PC-9 (cell line): ENCODE measurements at regions not wholly inside any gene's neighbourhood (a gene's known extent, or its start where the extent isn't known, plus 50 kb on each side); places are given as distances from the start of the nearest gene placed in this dataset.

ENCODE experiments used
- EZH2 ChIP-seq: fragments of 200-600 bp; sonication (generic); IDR thresholded peaks from 2 replicates; pipeline ENCODE4 v1.8.0; 2017; ENCODE audit warnings: antibody characterized with exemption, low read depth
- TF ChIP-seq, protein P1 (sequence below): fragments of 200-600 bp; sonication (generic); conservative IDR thresholded peaks from 2 replicates; pipeline ENCODE4 v1.6.1; 2017; ENCODE audit warnings: mixed run types, antibody characterized with exemption, mild to moderate bottlenecking, moderate library complexity

DNA sequence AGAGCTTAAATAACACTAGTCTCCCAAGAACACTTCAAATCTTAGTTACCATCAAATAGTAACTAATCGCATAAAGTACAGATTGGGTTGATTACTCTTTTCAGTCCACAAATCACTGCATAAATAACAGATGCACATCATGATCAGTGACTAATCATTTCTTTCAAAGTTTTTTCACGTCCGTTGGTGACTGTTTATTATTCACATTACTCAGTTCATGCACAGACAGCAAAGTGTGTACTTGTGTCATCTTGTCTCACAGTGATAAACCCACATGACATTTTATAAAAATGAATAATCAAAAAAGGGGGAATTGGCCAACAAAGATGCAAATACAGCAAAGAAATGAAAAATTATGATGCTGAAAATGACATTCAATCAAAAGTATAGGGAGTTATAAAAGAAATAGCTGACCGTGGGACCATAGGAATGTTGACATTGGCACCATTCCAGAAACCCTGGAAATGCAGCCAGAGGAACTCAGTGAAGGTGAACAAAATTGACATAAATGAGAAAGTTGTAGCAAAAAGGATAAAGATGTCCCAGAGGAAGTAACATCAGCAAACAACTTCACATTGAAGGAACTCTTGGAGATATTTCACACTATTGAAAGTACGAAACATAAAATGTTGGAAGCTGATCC is 161.5 kb downstream of the SOX3 start:
- TF ChIP-seq, protein P1, sequence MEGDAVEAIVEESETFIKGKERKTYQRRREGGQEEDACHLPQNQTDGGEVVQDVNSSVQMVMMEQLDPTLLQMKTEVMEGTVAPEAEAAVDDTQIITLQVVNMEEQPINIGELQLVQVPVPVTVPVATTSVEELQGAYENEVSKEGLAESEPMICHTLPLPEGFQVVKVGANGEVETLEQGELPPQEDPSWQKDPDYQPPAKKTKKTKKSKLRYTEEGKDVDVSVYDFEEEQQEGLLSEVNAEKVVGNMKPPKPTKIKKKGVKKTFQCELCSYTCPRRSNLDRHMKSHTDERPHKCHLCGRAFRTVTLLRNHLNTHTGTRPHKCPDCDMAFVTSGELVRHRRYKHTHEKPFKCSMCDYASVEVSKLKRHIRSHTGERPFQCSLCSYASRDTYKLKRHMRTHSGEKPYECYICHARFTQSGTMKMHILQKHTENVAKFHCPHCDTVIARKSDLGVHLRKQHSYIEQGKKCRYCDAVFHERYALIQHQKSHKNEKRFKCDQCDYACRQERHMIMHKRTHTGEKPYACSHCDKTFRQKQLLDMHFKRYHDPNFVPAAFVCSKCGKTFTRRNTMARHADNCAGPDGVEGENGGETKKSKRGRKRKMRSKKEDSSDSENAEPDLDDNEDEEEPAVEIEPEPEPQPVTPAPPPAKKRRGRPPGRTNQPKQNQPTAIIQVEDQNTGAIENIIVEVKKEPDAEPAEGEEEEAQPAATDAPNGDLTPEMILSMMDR: no peak
- TF ChIP-seq EZH2: no peak
